Endothelial cell of umbilical vein (primary cell): ENCODE measurements at regions not wholly inside any gene's neighbourhood (a gene's known extent, or its start where the extent isn't known, plus 50 kb on each side); places are given as distances from the start of the nearest gene placed in this dataset.

Experiments used
- BruUV-seq: library from RNA; stranded (reverse); fragments of 400-500 nt; replicated peaks from 2 replicates; lab custom pipeline; 2021; lab: Mats Ljungman, UMichigan
- CTCF ChIA-PET: fragments of 300-600, 350-600 bp; sonication (Branson Sonifier 250); formaldehyde crosslinking; loops from one replicate; lab custom pipeline; 2021; ENCODE audit warnings: antibody characterized with exemption, inconsistent platforms; lab: Charles Lee
- POLR2A ChIA-PET: fragments of 300-600, 350-600 bp; sonication (Branson Sonifier 250); formaldehyde crosslinking; loops from one replicate; lab custom pipeline; 2021; ENCODE audit warnings: antibody characterized with exemption, inconsistent platforms; lab: Charles Lee
- DNase-seq: peaks from one replicate; pipeline ENCODE4 v3.0.0-alpha.2; 2011; ENCODE audit warnings: low read depth, low spot score
- FAIRE-seq: peaks from 2 replicates; lab custom pipeline; 2011; peaks lifted over from hg19 to GRCh38; lab: Jason Lieb, UNC
- H2AFZ ChIP-seq: 2 replicates; pipeline ENCODE4 v1.6.0; 2012; ENCODE audit warnings: low read depth, low read length, control low read depth, inconsistent platforms
- H3K27ac ChIP-seq: 2 replicates; pipeline ENCODE4 v1.5.1; 2011; ENCODE audit warnings: low read depth, mild to moderate bottlenecking, control low read depth, low read length, moderate library complexity; ENCODE audit not compliant: insufficient read depth
- H3K27me3 ChIP-seq, 2 experiments: 2 replicates each; pipeline versions ENCODE4 v1.6.0 to v1.6.1; 2011; ENCODE audit warnings: low read length in 2 of 2, mixed read lengths in 1 of 2; ENCODE audit not compliant: control insufficient read depth in 2 of 2, insufficient read depth in 2 of 2
- H3K36me3 ChIP-seq, 2 experiments: 2 replicates in 1 of 2; 3 replicates in 1 of 2; pipeline ENCODE4 v1.5.1; 2011; ENCODE audit warnings: low read length in 2 of 2, mild to moderate bottlenecking in 1 of 2, moderate library complexity in 1 of 2; ENCODE audit not compliant: control insufficient read depth in 2 of 2, insufficient read depth in 2 of 2; ENCODE audit errors: extremely low read depth in 1 of 2
- H3K4me1 ChIP-seq: 3 replicates; pipeline ENCODE4 v1.5.1; 2011; ENCODE audit warnings: mild to moderate bottlenecking, low read length; ENCODE audit not compliant: control insufficient read depth, insufficient read depth; ENCODE audit errors: extremely low read depth
- H3K4me2 ChIP-seq: 2 replicates; pipeline ENCODE4 v1.6.1; 2011; ENCODE audit warnings: low read length, control low read depth, mixed read lengths; ENCODE audit not compliant: insufficient read depth
- H3K4me3 ChIP-seq, 3 experiments: fragments of 200-600 bp in 1 of 3; sonication (generic), shearing (Covaris generic) in 1 of 3; replicated peaks in 1 of 3; 2 replicates each; pipeline ENCODE4 v1.5.1; 2011 to 2016; ENCODE audit warnings: control low read depth in 3 of 3, low read length in 3 of 3, mild to moderate bottlenecking in 2 of 3, inconsistent platforms in 1 of 3, low read depth in 1 of 3, moderate library complexity in 1 of 3; ENCODE audit not compliant: insufficient read depth in 1 of 3
- H3K79me2 ChIP-seq: 2 replicates; pipeline ENCODE4 v1.6.0; 2012; ENCODE audit warnings: low read length, inconsistent platforms; ENCODE audit not compliant: control insufficient read depth, insufficient read depth
- H3K9ac ChIP-seq: replicated peaks from 2 replicates; pipeline ENCODE3; 2011; ENCODE audit warnings: low read length, control low read depth; ENCODE audit not compliant: insufficient read depth; ENCODE audit errors: extremely low read depth
- H3K9me1 ChIP-seq: replicated peaks from 3 replicates; pipeline ENCODE4 v1.6.0; 2011; ENCODE audit warnings: mild to moderate bottlenecking, low read length; ENCODE audit not compliant: control insufficient read depth, insufficient read depth; ENCODE audit errors: extremely low read depth
- H3K9me3 ChIP-seq: replicated peaks from 2 replicates; pipeline ENCODE4 v1.5.1; 2012; ENCODE audit warnings: low read length, inconsistent platforms; ENCODE audit not compliant: control insufficient read depth, insufficient read depth
- H4K20me1 ChIP-seq: replicated peaks from 2 replicates; pipeline ENCODE3; 2011; ENCODE audit warnings: mild to moderate bottlenecking, low read length; ENCODE audit not compliant: control insufficient read depth, insufficient read depth; ENCODE audit errors: extremely low read depth
- CTCF ChIP-seq, 2 donors: IDR thresholded peaks; 1 replicate in 1 of 2; 2 replicates in 1 of 2; pipeline ENCODE4 v1.5.1; 2011; ENCODE audit warnings: low read length in 2 of 2, mild to moderate bottlenecking in 2 of 2, moderate library complexity in 2 of 2, control low read depth in 1 of 2, inconsistent platforms in 1 of 2, low read depth in 1 of 2; ENCODE audit not compliant: insufficient read depth in 1 of 2; ENCODE audit errors: extremely low read depth in 1 of 2
- EZH2 ChIP-seq: IDR thresholded peaks from 2 replicates; pipeline ENCODE4 v1.6.1; 2012; ENCODE audit warnings: borderline replicate concordance, low read depth, mild to moderate bottlenecking, moderate library complexity, low read length, inconsistent platforms; ENCODE audit not compliant: severe bottlenecking
- FOS ChIP-seq: IDR thresholded peaks from 2 replicates; pipeline ENCODE4 v1.6.1; 2011; ENCODE audit warnings: mild to moderate bottlenecking, low read length, moderate library complexity, borderline replicate concordance; ENCODE audit not compliant: insufficient read depth
- GATA2 ChIP-seq: IDR thresholded peaks from 2 replicates; pipeline ENCODE4 v1.7.0; 2011; ENCODE audit warnings: low read depth, mild to moderate bottlenecking, moderate library complexity, mixed read lengths, low read length; ENCODE audit not compliant: insufficient read length, insufficient read depth
- JUN ChIP-seq: IDR thresholded peaks from 2 replicates; pipeline ENCODE4 v1.6.1; 2011; ENCODE audit warnings: borderline replicate concordance, low read depth; ENCODE audit not compliant: insufficient read length, insufficient read depth
- MAX ChIP-seq: IDR thresholded peaks from 2 replicates; pipeline ENCODE4 v1.6.1; 2011; ENCODE audit not compliant: insufficient read depth, insufficient read length
- MYC ChIP-seq: IDR thresholded peaks from one replicate; pipeline ENCODE4 v1.6.1; 2011; ENCODE audit warnings: mild to moderate bottlenecking, low read depth, low read length
- POLR2A ChIP-seq: IDR thresholded peaks from 2 replicates; pipeline ENCODE4 v1.6.1; 2012; ENCODE audit warnings: low read depth, mild to moderate bottlenecking, control low read depth, low read length
- POLR2AphosphoS5 ChIP-seq: IDR thresholded peaks from 2 replicates; pipeline ENCODE4 v1.6.1; 2012; ENCODE audit warnings: low read depth, mild to moderate bottlenecking, control low read depth, low read length, moderate library complexity; ENCODE audit not compliant: insufficient read depth
- dilution Hi-C: fragments of 300-500 bp; cut with MboI; formaldehyde crosslinking; loops from one replicate; pipeline ENCODE4 v1.15.0; 2019; ENCODE audit warnings: low sequenced_read_pairs; ENCODE audit not compliant: extremely low pct_ligation_motif_present
- intact Hi-C: fragments of 100-400 bp; cut with micrococcal nuclease; formaldehyde crosslinking; loops from one replicate; pipeline ENCODE4 v1.10.0; 2022

GRCh38 chr3:76527773-76528172, 512.1 kb upstream of the ROBO2 start:
- Histone ChIP-seq H3K4me2 (no peak overlapping the region), H3K27ac (no peak overlapping the region), H3K79me2 (no peaks in the 10 kb centered on the region), H4K20me1 (no peaks in the 10 kb centered on the region), H3K9ac (no peak overlapping the region), H3K27me3 (no peaks in the 10 kb centered on the region), H3K4me1 (no peaks in the 10 kb centered on the region), H3K36me3 (no peaks in the 10 kb centered on the region), H2AFZ (no peak overlapping the region), H3K9me1 (no peaks in the 10 kb centered on the region), H3K4me3 (no peak overlapping the region), H3K9me3 (peaks cover 3% of the 10 kb centered on the region)
- no TSS peak for BruUV-seq
- POLR2A ChIA-PET = no interaction called here
- intact Hi-C loops (no loop called here), dilution Hi-C loops (no loop called here)
- CTCF ChIA-PET = no interaction called here
- TF ChIP-seq CTCF (IDR thresholded peaks at IDR 0.05; ENCODE audit: extremely low read depth in 1 of 2, insufficient read depth in 1 of 2, low read depth in 1 of 2, low read length in 2 of 2) (no peak), EZH2 (no peak), FOS (no peak), MYC (no peak), JUN (no peak), GATA2 (no peak), POLR2AphosphoS5 (no peak), MAX (no peak), POLR2A (no peak)
- no peak for DNase-seq
- FAIRE-seq = no peak
